HG03442 (cell line): ENCODE measurements at regions not wholly inside any gene's neighbourhood (a gene's known extent, or its start where the extent isn't known, plus 50 kb on each side); places are given as distances from the start of the nearest gene placed in this dataset.

Source experiments
- ATAC-seq: cut with Tn5 transposase; IDR thresholded peaks from one replicate; pipeline ENCODE4 v1.9.1; 2021; ENCODE audit warnings: mild to moderate bottlenecking, moderate library complexity; ENCODE audit not compliant: unreplicated experiment

DNA sequence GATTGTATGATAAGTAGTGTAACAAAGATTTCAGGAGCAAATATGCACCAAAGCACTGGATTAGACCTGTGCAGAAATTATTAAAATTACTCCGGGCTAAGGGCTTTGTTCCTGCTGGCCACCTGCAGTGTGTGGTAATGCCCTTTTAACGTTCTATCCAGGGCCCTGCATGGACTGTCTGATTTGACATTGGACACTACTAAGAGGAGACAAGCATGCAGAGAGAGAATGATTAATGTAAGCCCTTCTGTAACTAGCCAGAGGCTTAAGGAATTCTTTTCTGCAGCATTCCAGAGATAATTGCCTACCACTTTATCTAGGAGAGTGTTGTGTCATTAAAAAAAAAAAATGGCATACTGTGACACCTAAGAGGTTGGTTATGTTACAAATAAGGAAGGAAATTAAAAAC lies 117.0 kb downstream of the PCDH7 start:
- ATAC-seq, result no peak

DNA sequence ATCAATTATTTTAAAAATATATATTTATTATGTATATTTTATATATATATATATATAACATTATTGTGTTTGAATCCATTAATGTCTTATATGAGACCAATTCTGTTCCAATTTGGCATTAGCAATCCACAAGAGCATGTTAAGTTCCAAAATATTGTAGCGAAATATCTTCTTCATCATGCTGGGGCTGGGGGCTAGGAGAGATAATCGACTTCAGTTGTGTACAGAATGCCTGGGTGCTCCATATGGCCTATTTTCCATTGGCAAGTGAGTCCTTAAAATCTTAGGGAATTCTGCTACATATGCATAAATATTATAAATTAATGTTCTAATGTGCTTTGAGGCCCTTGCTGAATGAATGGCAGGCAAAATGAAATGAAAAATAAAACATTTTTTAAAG lies 117.7 kb downstream of the PCDH7 start:
- no peak for ATAC-seq

DNA sequence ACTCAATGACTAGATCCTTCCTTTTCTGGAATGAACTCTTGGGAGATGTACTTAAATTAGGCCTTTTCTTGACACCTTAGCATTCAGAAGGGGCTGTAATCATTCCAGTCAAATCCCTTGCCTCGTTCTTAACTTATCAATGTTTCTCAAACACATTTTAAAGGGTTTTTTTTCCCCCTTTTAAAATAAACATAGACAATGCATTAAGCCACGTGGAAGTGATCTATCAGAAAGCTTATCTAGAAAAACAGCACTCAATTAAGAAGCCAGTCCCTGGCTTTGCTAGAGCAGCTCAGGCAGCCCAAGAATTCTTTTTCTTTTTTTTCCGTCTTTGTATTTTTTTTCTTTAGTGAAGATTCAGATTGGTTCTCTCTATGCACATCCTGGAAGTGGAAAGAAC lies 118.2 kb downstream of the PCDH7 start:
- ATAC-seq, result no peak

DNA sequence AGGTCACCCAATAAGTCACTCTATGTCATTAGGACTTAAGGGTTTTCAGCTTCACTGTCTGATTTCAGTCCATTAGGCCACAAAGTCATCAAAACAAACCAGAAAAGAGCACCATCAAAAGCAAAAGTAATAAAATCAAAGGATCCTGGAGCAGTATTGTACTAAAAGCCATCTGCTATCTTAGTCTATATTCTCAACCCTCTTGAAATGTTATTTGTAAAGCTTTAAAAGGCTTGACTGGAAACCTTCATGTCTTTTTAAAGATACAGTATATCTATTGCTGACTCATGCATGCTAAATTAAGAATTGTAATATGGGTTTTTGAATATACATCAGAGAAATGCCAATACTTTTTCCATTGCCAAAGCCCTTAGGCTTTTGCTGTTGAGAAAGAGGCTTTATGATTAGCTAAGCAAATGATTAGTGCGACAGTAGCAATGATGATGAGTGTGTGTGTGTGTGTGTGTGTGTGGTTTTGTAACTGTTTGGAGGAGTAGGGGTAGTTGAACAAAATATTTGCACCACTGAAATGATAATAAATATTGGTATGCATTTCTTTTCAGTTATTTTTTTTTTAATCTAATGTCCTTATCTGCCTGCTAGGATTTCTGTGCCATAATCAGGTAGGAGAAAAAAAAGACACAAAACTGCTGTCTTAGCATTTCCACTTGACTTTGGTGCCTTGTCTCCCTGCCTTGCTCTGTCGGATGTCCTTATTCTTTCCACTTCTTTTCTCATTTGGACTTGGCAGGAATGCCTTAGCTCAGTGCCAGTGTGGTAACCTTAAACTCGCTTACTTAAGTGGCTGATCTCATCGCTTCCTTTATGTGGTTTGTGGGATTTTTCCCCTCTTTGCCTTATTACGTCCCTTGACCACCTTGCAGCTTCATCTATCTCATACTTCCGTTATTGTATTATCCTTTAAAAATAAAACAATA lies 119.7 kb downstream of the PCDH7 start:
- ATAC-seq, result no peak

DNA sequence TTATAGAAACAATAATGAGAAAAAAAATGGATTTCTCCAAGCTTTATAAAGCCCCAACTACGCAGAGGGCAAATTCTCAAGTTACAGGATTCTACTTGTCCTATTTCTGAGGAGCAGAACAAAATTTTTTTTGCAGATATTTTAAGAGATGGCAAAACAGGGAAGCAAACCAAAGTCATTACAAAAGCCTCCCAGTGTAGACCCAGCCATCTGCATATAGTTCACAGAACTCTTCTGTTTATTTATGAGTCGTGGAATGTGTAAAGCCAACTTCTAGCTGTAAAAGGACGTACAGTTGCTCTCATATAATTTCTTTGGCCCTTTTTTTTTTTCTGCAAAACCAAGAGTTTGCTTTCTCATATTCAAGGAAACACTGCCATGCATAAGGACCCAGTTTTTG lies 120.4 kb downstream of the PCDH7 start:
- ATAC-seq, result no peak

DNA sequence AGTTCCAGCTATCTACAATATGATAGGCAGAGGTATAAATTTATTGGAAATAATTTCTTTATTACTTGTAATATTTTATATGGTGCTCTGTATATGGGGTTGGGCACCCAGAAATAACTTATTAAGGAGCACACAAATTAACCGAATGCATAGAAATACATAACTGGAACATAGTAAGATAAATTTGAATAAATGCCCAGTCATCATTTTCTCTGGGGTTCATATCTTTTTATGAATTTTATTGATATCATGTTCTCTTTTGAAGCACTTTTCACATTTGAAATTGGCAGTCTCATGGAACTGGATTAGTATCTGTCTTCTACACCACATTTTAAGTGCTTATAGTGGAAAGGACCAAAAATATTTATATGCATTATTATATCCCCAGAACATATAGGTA lies 122.0 kb downstream of the PCDH7 start:
- no peak for ATAC-seq

DNA sequence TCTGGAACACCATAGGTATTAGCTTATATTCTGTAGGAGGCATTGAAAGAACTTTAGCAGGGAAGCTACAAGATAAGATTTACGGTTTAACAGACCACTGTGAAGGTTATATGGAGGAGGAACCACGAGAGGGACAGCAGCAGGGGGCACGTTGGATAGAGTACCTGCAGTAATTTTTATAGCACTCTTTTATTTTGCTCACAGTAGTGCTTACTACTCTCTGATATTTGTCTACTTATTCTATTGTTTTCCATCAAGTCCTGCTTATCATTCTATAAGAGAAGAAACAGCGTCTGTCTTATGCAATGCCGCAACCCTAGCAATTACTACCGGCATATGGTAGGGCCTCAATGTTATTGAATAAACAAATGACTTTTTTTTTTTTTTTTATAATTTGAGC lies 122.5 kb downstream of the PCDH7 start:
- ATAC-seq, result no peak

DNA sequence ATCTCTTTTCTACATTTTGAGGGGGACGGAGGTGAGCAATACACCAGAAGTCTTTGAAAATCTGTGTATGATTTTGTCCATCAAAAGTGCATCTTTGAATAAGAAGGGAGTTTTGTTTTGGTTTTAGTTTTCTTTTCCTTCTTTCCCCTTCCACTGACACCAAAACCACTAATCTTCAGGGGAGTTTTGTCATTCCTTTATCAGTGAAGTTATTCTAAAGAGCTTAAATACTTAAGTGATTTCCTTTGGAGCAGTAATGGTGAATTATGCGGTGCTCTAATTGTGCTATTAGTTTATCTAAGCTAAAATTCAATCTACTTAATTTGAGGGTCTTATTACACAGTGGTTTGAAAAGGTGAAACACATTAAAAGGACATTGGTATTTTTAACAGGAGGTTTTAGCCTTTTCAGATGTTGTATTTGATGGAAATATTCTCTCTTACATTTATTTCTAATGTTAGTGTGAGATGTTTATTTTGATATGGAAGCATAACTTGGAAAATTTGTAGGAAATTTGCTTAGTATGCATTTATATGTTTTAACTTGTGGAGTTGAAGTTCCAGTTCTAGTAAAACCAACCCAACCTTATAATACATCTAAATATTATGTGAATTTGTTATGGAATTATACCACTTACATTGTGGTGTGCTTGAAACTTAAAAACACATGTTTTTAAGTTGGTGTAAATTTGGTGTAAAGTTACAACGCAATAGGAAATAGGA lies 124.9 kb downstream of the PCDH7 start:
- ATAC-seq, result no peak

DNA sequence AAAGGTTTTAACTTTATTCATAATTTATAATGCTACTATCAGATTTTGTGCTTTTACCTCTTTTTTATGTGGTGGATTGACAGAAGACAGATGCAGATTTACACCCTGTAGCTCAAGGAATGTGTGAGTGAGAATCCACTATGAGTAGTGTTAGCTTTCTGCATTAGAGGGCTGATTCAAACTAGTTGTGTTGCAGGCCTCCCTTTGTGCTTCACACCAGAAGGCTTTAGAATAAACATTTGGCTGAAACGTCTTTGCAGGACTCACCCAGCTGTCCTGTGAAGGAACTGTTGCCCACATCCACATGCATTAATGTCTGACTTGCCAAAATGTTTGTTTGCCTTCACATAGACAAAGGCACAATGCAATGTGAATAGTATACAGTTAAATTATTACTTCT lies 127.0 kb downstream of the PCDH7 start:
- no peak for ATAC-seq

DNA sequence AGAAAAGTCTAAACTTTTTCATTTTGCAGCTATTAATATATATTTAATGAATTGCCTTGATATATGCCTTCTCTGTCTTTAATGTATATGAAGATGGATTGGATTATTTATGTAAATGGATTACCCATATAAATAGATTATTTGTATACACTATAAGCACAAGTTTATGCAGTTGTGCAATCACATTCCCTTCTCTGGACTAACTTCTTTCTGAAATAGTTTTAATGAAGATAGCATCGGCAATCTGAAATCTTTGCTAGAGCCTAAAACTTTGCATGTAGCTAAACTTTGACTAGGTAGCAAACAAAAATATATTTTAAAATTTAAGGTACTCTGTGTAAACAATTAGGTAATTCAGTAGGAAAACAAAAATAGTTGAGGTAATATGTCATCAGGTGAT lies 127.8 kb downstream of the PCDH7 start:
- no peak for ATAC-seq

DNA sequence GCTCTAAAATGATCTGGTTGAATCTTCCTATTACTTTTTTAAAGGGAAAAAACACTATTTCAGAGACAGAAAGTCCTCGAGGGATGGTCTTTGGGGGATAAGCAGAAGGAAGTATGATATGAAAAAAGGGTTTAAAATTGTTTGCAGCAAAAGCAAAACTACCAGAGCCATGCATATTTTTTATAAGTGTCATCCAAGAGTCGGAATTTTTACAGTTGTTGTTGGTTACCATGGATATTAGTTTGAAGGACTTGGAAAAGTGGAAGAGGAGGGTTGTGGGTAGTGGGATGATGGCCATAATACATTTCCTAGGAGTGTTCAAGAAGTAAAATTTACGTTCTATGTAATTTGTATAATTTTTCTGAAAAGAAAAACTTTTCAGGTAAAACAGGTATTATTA lies 134.4 kb downstream of the PCDH7 start:
- no peak for ATAC-seq

DNA sequence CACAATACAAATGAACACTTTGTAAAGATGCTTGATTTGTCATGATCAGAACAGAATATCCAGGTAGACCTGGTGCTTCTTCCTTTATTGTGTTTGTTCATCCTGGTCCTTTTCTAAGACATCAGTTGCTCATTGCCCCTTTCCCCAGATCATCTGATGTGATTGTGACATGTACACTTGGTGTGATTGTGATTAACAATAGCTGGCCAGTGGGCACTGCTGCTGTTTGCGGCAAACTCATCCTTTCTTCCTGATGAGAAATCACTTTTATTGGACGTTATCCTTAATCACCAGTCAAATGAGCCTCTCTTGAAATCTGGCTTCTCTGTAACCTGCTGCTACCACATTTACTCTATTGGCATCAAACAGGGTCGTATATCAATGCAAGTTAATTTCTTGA lies 135.1 kb downstream of the PCDH7 start:
- ATAC-seq, result no peak

DNA sequence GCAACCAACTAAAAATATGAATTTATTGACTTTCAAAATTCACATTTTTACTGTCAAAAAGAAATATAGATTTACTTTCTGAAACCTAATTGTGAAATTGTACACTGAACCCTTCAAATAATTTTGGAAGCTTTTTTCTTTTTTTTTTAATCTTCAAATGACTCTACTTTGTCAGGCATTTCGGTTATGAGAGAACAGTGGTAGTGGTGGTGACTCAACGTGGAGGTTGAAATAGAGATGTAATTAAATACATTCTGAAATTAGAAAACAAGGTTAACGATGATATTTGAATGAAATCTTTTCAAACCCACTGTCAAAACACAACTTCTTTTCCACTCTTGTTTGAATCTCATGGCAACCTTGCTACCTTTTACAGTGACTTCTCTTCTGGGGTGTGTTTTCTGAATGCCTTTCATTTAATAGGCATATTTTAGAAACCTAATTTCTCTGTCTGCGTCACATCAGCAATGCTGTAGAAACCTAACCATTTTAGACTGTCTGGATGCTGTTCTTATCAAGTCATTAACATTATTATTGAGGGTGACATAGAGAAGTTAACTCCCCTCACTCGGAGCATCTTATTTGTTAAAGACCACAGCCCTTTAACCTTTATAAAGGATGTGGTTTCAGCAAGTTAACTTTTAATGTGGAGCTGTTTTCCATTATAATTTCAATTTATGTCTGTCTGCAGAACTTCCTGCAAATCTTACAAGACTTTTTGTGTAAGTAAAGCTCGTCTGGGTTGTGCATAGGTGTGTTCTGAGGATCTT lies 136.8 kb downstream of the PCDH7 start:
- no peak for ATAC-seq

DNA sequence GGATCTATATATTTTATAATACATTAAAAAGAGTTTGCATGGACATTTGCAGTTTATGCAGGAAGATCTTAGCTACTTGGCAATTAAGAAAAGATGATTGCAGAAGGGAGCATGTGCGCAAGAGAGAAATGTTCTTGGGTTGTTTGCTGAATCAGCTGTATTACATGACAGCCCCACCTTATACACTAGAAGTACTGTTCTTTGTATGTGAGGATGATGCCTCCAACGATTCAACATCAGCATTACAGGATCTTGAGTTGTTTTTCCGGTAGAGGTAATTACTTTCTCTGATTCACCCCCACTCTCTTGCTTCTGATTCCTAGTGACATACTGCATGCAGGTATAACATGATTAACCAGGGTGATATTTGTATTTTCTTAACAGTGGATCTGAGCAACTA lies 140.8 kb downstream of the PCDH7 start:
- no peak for ATAC-seq

DNA sequence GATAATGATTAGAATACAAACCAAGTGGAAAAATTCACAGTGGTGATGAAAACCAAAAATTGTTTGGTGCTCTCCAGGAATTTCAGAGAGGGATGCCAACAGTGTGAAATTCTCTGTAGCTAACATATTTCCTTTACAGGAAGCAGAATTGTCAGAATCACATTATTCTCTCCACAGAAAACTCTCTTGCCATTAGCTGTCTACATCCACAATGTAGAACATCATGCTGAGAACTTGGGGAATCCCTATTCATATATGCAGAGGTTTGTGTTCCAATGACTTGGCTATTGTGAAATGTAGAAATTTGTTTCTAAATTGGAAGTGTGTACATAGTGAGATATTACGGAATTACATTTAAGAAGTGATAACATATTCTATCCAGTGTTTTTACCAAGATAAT lies 142.0 kb downstream of the PCDH7 start:
- no peak for ATAC-seq

DNA sequence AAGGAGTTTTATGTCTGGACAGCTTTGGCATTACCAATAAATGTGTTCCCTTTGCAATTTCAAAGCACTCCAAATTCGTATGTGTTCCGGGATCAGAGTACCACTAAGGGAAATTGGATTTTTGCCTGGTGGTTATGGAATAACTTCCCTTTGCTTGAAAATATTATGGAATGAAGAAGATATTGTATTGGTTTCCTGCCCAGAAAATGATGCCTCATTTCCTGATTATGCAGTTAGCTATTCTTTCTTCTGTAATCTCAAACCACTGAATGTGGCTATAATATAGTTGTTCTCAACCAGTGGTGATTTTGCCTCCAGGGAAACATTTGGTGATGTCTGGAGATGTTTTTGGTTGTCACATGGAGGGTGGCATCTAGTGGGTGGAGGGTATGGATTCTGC lies 142.9 kb downstream of the PCDH7 start:
- no peak for ATAC-seq

DNA sequence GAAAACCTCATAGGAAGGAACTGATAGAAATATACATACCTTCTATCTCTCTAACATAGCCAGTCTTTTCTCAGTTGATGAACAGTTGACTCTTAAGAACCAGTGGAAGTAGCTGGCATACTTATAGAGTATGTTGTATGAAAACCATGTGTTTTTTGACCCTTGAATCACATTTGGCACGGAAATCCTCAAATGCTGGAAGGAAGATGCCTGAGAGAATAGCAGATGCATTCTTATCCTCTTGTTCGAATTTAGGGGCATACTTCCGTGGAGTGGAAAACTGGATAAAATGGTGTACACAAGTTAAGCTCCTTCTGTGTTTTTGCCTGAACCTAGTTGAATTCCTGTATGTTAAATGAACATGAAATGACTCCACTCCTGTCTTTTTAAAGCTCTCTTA lies 145.5 kb downstream of the PCDH7 start:
- no peak for ATAC-seq

DNA sequence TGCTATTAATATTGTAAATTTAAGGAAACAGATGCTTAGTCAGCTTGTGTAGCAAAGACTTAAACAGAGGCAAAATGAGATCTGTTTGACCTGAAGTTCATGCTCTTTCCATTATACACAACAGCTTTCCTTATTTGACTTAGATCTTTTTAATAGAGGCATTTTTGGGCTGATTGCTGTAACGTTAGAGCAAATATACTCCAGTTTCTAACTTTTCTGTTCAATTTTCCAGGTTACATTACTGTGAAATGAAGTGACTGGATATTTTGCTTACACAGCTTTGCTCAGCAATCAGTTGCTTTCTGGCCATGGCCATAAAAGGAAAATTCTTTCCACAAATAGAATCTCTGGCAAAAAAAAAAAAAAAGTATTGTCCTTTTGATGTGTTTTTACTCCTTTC lies 146.2 kb downstream of the PCDH7 start:
- ATAC-seq, result no peak

DNA sequence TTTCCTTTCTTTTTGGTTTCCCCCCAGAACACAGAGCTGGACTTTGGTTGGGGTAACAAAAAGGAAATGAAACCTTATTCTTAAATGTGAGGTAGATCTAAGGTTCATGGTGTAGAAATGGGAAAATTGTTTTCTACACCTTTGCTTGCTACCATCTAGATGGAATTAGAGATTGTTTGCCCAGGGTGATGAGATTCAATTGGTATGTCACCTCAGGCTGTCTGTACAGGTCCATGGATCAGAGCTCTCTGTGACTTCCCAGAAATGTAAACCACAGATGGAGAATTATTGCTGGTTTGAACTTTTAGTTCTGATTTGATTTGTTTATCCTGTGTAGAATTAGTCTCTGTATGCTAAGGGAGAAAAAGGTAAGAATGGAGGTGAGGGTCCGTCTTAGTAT lies 146.7 kb downstream of the PCDH7 start:
- no peak for ATAC-seq

DNA sequence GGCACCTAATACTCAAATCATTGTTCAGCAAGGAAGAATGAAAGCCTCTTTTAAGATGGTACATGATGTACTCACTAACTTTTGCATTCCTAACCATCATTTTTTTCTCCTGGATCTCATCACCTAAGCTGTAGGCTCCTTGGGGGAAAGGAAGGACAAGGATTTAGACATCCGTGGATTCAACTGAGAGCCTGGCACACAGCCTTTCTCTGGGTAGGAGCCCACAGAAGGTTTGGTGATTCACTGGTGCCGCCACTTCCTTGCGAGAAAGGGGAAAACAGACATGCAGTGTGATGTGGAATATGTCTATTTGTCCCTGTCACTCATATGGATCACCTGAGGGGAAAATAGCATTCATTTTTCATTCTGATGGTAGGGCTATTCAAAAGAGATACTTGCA lies 147.3 kb downstream of the PCDH7 start:
- ATAC-seq, result no peak

DNA sequence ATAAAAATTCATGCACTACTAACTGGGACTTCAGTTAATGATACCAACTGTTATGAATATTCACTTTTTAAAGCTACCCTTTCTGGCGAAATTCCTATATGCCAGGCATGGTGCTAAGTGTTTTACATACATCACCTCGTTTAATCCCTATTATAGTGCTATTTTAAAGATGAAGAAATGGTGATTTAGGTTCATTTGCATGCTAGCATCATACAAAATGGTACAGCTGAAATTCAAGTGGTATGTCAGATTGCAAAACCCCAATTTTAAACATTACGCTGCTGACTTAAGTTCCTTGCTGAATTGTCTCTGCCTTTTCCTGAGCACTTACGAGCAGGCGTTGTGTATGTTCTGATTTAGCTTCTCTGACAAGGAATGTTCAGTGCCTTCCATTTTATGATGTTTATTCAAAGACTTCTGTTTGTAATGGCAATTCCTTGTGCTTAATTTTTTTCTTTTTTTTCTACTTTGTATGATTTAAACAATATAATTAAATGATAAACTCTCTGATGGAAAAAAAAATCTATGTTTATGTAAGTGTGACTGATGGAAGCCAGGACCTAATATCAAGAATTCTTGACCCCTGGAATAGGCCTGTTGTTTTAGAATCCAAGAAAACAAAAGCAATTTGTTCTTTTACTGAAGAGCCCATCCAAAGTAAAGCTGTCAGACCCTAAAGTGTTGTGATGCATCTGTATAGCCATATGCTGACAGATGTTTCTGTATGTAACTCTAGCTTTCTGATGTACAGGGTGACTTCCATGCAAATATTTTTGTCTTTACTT lies 148.1 kb downstream of the PCDH7 start:
- no peak for ATAC-seq
